GM12878 (cell line): ENCODE measurements at regions not wholly inside any gene's neighbourhood (a gene's known extent, or its start where the extent isn't known, plus 50 kb on each side); places are given as distances from the start of the nearest gene placed in this dataset.

Experiments
- ATAC-seq: fragments of 200-7000 bp; cut with Tn5 transposase; 3 replicates; pipeline ENCODE4 v1.9.1; 2020; ENCODE audit warnings: mild to moderate bottlenecking, moderate library complexity
- BruUV-seq: library from RNA; stranded (reverse); fragments of 400-500 nt; replicated peaks from 2 replicates; lab custom pipeline; 2021; lab: Mats Ljungman, UMichigan
- CTCF ChIA-PET: fragments of 300-600 bp; sonication (Branson Sonifier 250); formaldehyde crosslinking; extraction: SDS; loops from one replicate; lab custom pipeline; 2021; ENCODE audit warnings: inconsistent platforms; lab: Yijun Ruan, JAX
- POLR2A ChIA-PET: fragments of 350-600 bp; formaldehyde crosslinking; extraction: SDS; loops from one replicate; lab custom pipeline; 2021; ENCODE audit warnings: inconsistent platforms; lab: Charles Lee
- RAD21 ChIA-PET: fragments of 300-600 bp; sonication (Branson Sonifier 250); formaldehyde crosslinking; loops from one replicate; lab custom pipeline; 2023; ENCODE audit warnings: antibody characterized with exemption; ENCODE audit not compliant: unreplicated experiment; lab: Charles Lee
- SMC1A ChIA-PET: fragments of 300-600 bp; sonication (Branson Sonifier 250); formaldehyde crosslinking; loops from one replicate; lab custom pipeline; 2023; ENCODE audit not compliant: unreplicated experiment, uncharacterized antibody; lab: Charles Lee
- DNase-seq: peaks from one replicate; pipeline ENCODE4 v3.0.0-alpha.2; 2011; ENCODE audit warnings: low read depth, low spot score
- FAIRE-seq: peaks from 3 replicates; lab custom pipeline; 2011; peaks lifted over from hg19 to GRCh38; lab: Jason Lieb, UNC
- H2AFZ ChIP-seq: 2 replicates; pipeline ENCODE4 v1.6.0; 2011; ENCODE audit warnings: low read depth, low read length, control low read depth; ENCODE audit not compliant: control insufficient read depth
- H3K27ac ChIP-seq: 2 replicates; pipeline ENCODE4 v1.5.1; 2011; ENCODE audit warnings: control low read depth; ENCODE audit not compliant: control insufficient read depth, insufficient read depth
- H3K27me3 ChIP-seq, 2 experiments: replicated peaks in 1 of 2; 2 replicates each; pipeline versions ENCODE4 v1.6.0 to v1.6.1; 2011; ENCODE audit warnings: low read length in 1 of 2; ENCODE audit not compliant: control insufficient read depth in 2 of 2, insufficient read depth in 2 of 2
- H3K36me3 ChIP-seq, 2 experiments: 2 replicates each; pipeline ENCODE4 v1.5.1; 2011; ENCODE audit warnings: low read length in 1 of 2; ENCODE audit not compliant: control insufficient read depth in 2 of 2, insufficient read depth in 2 of 2
- H3K4me1 ChIP-seq: 2 replicates; pipeline ENCODE4 v1.6.1; 2011; ENCODE audit warnings: mild to moderate bottlenecking, low read length, moderate library complexity, mixed read lengths; ENCODE audit not compliant: control insufficient read depth, insufficient read depth
- H3K4me2 ChIP-seq: 2 replicates; pipeline ENCODE4 v1.6.0; 2011; ENCODE audit warnings: control low read depth; ENCODE audit not compliant: control insufficient read depth, insufficient read depth
- H3K4me3 ChIP-seq: fragments of 200-600 bp; sonication (generic); 2 replicates; pipeline ENCODE4 v1.5.1; 2016
- H3K79me2 ChIP-seq: 2 replicates; pipeline ENCODE4 v1.6.0; 2011; ENCODE audit warnings: low read length; ENCODE audit not compliant: control insufficient read depth, insufficient read depth
- H3K9ac ChIP-seq: 2 replicates; pipeline ENCODE4 v1.8.0; 2011; ENCODE audit warnings: low read length, control low read depth, mixed read lengths; ENCODE audit not compliant: control insufficient read depth, insufficient read depth
- H3K9me3 ChIP-seq: replicated peaks from 3 replicates; pipeline ENCODE4 v1.5.1; 2011; ENCODE audit warnings: mild to moderate bottlenecking, low read length; ENCODE audit not compliant: control insufficient read depth, insufficient read depth
- H4K20me1 ChIP-seq: 2 replicates; pipeline ENCODE4 v1.6.0; 2011; ENCODE audit not compliant: control insufficient read depth, insufficient read depth
- CREM ChIP-seq: IDR thresholded peaks from 2 replicates; pipeline ENCODE4 v1.6.1; 2014; ENCODE audit warnings: antibody characterized with exemption, low read depth
- EP300 ChIP-seq, 2 experiments: fragments of 150-350 bp in 1 of 2; IDR thresholded peaks; 2 replicates each; pipeline ENCODE4 v1.6.1; 2011 to 2012; ENCODE audit warnings: low read depth in 2 of 2, low read length in 2 of 2, borderline replicate concordance in 1 of 2, improper control_type of control experiment in 1 of 2, inconsistent platforms in 1 of 2; ENCODE audit not compliant: control insufficient read depth in 1 of 2
- EZH2 ChIP-seq: IDR thresholded peaks from 2 replicates; pipeline ENCODE4 v1.6.1; 2012; ENCODE audit warnings: low read depth, mild to moderate bottlenecking, control low read depth, inconsistent platforms, low read length, borderline replicate concordance; ENCODE audit not compliant: control insufficient read depth
- FOXK2 ChIP-seq: fragments of 450-650 bp; IDR thresholded peaks from 2 replicates; pipeline ENCODE4 v1.6.1; 2017; ENCODE audit warnings: mild to moderate bottlenecking, moderate library complexity
- IRF4 ChIP-seq: IDR thresholded peaks from 2 replicates; pipeline ENCODE4 v1.6.1; 2011; ENCODE audit warnings: low read depth, low read length
- JUND ChIP-seq: IDR thresholded peaks from 2 replicates; pipeline ENCODE4 v1.6.1; 2012; ENCODE audit warnings: low read depth, mild to moderate bottlenecking, low read length, improper control_type of control experiment, moderate library complexity
- MYC ChIP-seq: IDR thresholded peaks from 2 replicates; pipeline ENCODE4 v1.6.1; 2011; ENCODE audit warnings: mild to moderate bottlenecking, low read length, moderate library complexity, inconsistent platforms; ENCODE audit not compliant: insufficient read depth, insufficient replicate concordance, insufficient read length, severe bottlenecking
- NFXL1 ChIP-seq: fragments of 450-650 bp; IDR thresholded peaks from 2 replicates; pipeline ENCODE4 v1.6.1; 2017; ENCODE audit warnings: antibody characterized with exemption, mild to moderate bottlenecking, borderline replicate concordance
- NFYB ChIP-seq: IDR thresholded peaks from 2 replicates; pipeline ENCODE4 v1.6.1; 2011; ENCODE audit warnings: low read depth, mild to moderate bottlenecking, low read length, improper control_type of control experiment, moderate library complexity; ENCODE audit not compliant: insufficient read depth
- POLR2AphosphoS2 ChIP-seq: IDR thresholded peaks from 2 replicates; pipeline ENCODE4 v1.6.1; 2011; ENCODE audit warnings: low read depth, mild to moderate bottlenecking, low read length, improper control_type of control experiment, moderate library complexity
- RBBP5 ChIP-seq: fragments of 200-600 bp; sonication (generic); conservative IDR thresholded peaks from 2 replicates; pipeline ENCODE4 v1.6.1; 2016
- REST ChIP-seq: IDR thresholded peaks from 2 replicates; pipeline ENCODE4 v1.6.1; 2012; ENCODE audit warnings: mild to moderate bottlenecking, low read depth, low read length
- STAT3 ChIP-seq: IDR thresholded peaks from 2 replicates; pipeline ENCODE4 v1.6.1; 2011; ENCODE audit warnings: low read depth, low read length, improper control_type of control experiment
- SUZ12 ChIP-seq: fragments of 200-600 bp; sonication (generic); IDR thresholded peaks from one replicate; pipeline ENCODE4 v1.6.1; 2018; ENCODE audit warnings: antibody characterized with exemption, mild to moderate bottlenecking; ENCODE audit not compliant: unreplicated experiment
- ZNF384 ChIP-seq: IDR thresholded peaks from 2 replicates; pipeline ENCODE4 v1.6.1; 2012; ENCODE audit warnings: low read depth, mild to moderate bottlenecking, low read length, improper control_type of control experiment, borderline replicate concordance
- ZSCAN29 ChIP-seq: fragments of 450-650 bp; IDR thresholded peaks from 2 replicates; pipeline ENCODE4 v1.6.1; 2017; ENCODE audit warnings: mild to moderate bottlenecking, moderate library complexity
- WGBS: methylation state at CpG from one replicate; pipeline ENCODE4 v1.1.6; 2016; ENCODE audit warnings: low lambda C conversion rate; ENCODE audit not compliant: insufficient replicate concordance, insufficient coverage; ENCODE audit errors: missing lambda C conversion rate; 5-methylcytosine and 5-hydroxymethylcytosine counted together
- in situ Hi-C: fragments of 300-500 bp; cut with MboI; formaldehyde crosslinking; loops from 9 replicates; pipeline ENCODE4 v1.14.3; 2018; ENCODE audit warnings: mixed read lengths
- intact Hi-C: fragments of 100-400 bp; cut with micrococcal nuclease; formaldehyde crosslinking; loops from one replicate; pipeline ENCODE4 v1.14.2; 2022; ENCODE audit not compliant: unreplicated experiment
- TF ChIP-seq, protein P1 (sequence below): fragments of 150-350 bp; IDR thresholded peaks from 2 replicates; pipeline ENCODE4 v1.6.1; 2014; ENCODE audit warnings: mild to moderate bottlenecking, low read depth, low read length
- TF ChIP-seq, protein P2 (sequence below): fragments of 450-650 bp; IDR thresholded peaks from 2 replicates; pipeline ENCODE4 v1.6.1; 2017; ENCODE audit warnings: borderline replicate concordance

DNA sequence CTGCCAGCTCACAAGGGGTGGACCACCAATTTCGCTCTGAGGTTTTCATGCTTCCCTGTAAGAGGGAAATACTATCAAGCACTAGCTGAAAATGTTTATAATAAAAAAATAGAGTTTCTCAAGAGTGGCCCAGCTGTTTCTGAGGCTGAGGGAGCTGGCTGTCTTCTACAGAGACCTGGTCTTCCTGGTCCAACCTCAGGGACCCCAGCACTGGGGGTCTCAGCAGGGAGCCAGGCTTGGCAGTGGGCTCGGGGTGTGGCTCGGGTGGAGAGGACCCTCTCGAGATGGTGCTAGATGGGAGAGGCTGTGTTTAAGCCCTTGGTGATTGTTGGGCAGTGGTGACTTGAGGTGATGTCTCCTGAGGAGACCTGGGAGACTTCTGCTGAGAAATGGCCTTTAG lies 87.3 kb upstream of the SHH start:
- 6% methylated on average over 4 of the region's 4 CpGs for WGBS
- CTCF ChIA-PET: no interaction called here
- no TSS peak for BruUV-seq
- DNase-seq: no peak
- H3K27me3 ChIP-seq: no peaks in the 10 kb centered on the region; a peak in 1 of 4 replicates
- SMC1A ChIA-PET: no interaction called here
- no peak overlapping the region for H3K27ac ChIP-seq
- FAIRE-seq: no peak
- no peaks in the 10 kb centered on the region for H4K20me1 ChIP-seq
- in situ Hi-C loops: no loop called here
- H3K36me3 ChIP-seq: no peaks in the 10 kb centered on the region
- POLR2A ChIA-PET: no interaction called here
- H3K79me2 ChIP-seq: no peaks in the 10 kb centered on the region
- no peak overlapping the region for H2AFZ ChIP-seq
- no peaks in the 10 kb centered on the region; the same call in 2 of the 3 replicates for H3K9me3 ChIP-seq
- H3K4me3 ChIP-seq: no peak overlapping the region
- no peaks in the 10 kb centered on the region for H3K4me1 ChIP-seq
- intact Hi-C loops: no loop called here
- RAD21 ChIA-PET: no interaction called here
- ATAC-seq: no peak
- H3K4me2 ChIP-seq: no peak overlapping the region
- H3K9ac ChIP-seq: no peak overlapping the region
- no peak for TF ChIP-seq STAT3
- no peak for TF ChIP-seq ZSCAN29
- no peak for TF ChIP-seq JUND
- TF ChIP-seq POLR2AphosphoS2: no peak
- TF ChIP-seq, protein P1, sequence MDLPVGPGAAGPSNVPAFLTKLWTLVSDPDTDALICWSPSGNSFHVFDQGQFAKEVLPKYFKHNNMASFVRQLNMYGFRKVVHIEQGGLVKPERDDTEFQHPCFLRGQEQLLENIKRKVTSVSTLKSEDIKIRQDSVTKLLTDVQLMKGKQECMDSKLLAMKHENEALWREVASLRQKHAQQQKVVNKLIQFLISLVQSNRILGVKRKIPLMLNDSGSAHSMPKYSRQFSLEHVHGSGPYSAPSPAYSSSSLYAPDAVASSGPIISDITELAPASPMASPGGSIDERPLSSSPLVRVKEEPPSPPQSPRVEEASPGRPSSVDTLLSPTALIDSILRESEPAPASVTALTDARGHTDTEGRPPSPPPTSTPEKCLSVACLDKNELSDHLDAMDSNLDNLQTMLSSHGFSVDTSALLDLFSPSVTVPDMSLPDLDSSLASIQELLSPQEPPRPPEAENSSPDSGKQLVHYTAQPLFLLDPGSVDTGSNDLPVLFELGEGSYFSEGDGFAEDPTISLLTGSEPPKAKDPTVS: no peak
- TF ChIP-seq SUZ12: no peak
- TF ChIP-seq IRF4: no peak
- no peak for TF ChIP-seq ZNF384
- TF ChIP-seq RBBP5: no peak
- TF ChIP-seq MYC: no peak
- TF ChIP-seq, protein P2, sequence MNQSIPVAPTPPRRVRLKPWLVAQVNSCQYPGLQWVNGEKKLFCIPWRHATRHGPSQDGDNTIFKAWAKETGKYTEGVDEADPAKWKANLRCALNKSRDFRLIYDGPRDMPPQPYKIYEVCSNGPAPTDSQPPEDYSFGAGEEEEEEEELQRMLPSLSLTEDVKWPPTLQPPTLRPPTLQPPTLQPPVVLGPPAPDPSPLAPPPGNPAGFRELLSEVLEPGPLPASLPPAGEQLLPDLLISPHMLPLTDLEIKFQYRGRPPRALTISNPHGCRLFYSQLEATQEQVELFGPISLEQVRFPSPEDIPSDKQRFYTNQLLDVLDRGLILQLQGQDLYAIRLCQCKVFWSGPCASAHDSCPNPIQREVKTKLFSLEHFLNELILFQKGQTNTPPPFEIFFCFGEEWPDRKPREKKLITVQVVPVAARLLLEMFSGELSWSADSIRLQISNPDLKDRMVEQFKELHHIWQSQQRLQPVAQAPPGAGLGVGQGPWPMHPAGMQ: no peak
- TF ChIP-seq CREM: no peak
- TF ChIP-seq NFYB: no peak
- no peak for TF ChIP-seq REST
- TF ChIP-seq EZH2: no peak
- TF ChIP-seq FOXK2: no peak
- TF ChIP-seq NFXL1: no peak
- no peak for TF ChIP-seq EP300 (IDR thresholded peaks at IDR 0.05; ENCODE audit: borderline replicate concordance in 1 of 2, control insufficient read depth in 1 of 2, low read depth in 2 of 2, low read length in 2 of 2)
